ENCODE measurements at regions not wholly inside any gene's neighbourhood (a gene's known extent, or its start where the extent isn't known, plus 50 kb on each side); places are given as distances from the start of the nearest gene placed in this dataset.

GRCh38 chr6:155782320-155782731, 326.7 kb upstream of the NOX3 start:
- no peaks in the 10 kb centered on the region for H3K9me3 Mint-ChIP-seq (ENCODE audit: unreplicated experiment)
- no peak overlapping the region for H3K27ac Mint-ChIP-seq (ENCODE audit: unreplicated experiment)
- H3K4me3 Mint-ChIP-seq (ENCODE audit: unreplicated experiment), result no peak overlapping the region
- H3K4me1 Mint-ChIP-seq (ENCODE audit: low read depth, unreplicated experiment), result no peaks in the 10 kb centered on the region
- TF ChIP-seq, protein P1, sequence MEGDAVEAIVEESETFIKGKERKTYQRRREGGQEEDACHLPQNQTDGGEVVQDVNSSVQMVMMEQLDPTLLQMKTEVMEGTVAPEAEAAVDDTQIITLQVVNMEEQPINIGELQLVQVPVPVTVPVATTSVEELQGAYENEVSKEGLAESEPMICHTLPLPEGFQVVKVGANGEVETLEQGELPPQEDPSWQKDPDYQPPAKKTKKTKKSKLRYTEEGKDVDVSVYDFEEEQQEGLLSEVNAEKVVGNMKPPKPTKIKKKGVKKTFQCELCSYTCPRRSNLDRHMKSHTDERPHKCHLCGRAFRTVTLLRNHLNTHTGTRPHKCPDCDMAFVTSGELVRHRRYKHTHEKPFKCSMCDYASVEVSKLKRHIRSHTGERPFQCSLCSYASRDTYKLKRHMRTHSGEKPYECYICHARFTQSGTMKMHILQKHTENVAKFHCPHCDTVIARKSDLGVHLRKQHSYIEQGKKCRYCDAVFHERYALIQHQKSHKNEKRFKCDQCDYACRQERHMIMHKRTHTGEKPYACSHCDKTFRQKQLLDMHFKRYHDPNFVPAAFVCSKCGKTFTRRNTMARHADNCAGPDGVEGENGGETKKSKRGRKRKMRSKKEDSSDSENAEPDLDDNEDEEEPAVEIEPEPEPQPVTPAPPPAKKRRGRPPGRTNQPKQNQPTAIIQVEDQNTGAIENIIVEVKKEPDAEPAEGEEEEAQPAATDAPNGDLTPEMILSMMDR (IDR thresholded peaks at IDR 0.05; ENCODE audit: partially characterized antibody, unreplicated experiment), result no peak
- no peaks in the 10 kb centered on the region for H3K27me3 Mint-ChIP-seq (ENCODE audit: unreplicated experiment)
- DNase-seq, result no peak
- no peaks in the 10 kb centered on the region for H3K36me3 Mint-ChIP-seq (ENCODE audit: unreplicated experiment)

DNA sequence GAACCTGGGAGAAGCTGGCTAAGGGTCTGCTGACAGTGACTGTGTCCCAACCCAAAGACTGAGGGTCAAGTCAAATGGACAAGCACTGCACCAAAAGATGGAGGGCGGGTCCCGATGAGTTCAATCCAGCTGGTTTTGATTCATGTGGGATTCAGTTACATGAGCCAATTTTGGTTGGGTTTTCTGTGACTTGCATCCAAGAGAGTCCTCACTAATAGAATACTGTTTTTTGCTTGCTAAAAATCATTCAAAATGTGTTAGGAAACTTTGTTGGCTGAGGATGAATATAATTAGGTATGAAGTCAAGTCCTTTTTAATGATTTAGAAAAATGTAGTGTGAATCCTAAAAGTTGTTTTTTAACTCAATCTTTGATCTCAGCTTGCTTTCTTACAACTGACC, 323.8 kb upstream of the NOX3 start:
- H3K27me3 Mint-ChIP-seq (ENCODE audit: unreplicated experiment), result no peaks in the 10 kb centered on the region
- H3K4me1 Mint-ChIP-seq (ENCODE audit: low read depth, unreplicated experiment), result no peaks in the 10 kb centered on the region
- no peak overlapping the region for H3K27ac Mint-ChIP-seq (ENCODE audit: unreplicated experiment)
- H3K4me3 Mint-ChIP-seq (ENCODE audit: unreplicated experiment), result no peak overlapping the region
- TF ChIP-seq, protein P1 (IDR thresholded peaks at IDR 0.05; ENCODE audit: partially characterized antibody, unreplicated experiment), result no peak
- DNase-seq, result no peak
- no peaks in the 10 kb centered on the region for H3K36me3 Mint-ChIP-seq (ENCODE audit: unreplicated experiment)
- H3K9me3 Mint-ChIP-seq (ENCODE audit: unreplicated experiment), result no peaks in the 10 kb centered on the region

DNA sequence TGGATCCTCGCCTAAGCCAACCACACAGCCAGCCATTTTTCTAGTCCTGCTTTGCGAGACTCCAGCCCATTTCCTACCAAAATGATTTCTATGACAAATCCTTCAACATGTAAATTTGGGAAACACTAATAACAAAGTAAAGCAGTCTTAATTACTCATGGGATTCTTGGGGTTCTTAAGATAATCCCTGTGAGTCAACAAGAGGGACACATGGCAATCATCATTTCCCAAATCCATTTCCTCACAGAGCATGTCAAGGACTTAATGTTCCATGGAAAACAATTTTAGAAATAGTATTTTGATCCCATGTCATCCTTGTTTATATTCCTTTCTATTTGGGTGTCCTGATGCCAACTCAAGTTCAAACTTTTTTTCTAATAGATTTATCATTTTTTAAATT, 322.7 kb upstream of the NOX3 start:
- no peak overlapping the region for H3K27ac Mint-ChIP-seq (ENCODE audit: unreplicated experiment)
- no peaks in the 10 kb centered on the region for H3K27me3 Mint-ChIP-seq (ENCODE audit: unreplicated experiment)
- H3K36me3 Mint-ChIP-seq (ENCODE audit: unreplicated experiment), result no peaks in the 10 kb centered on the region
- DNase-seq, result no peak
- H3K4me1 Mint-ChIP-seq (ENCODE audit: low read depth, unreplicated experiment), result no peaks in the 10 kb centered on the region
- no peaks in the 10 kb centered on the region for H3K9me3 Mint-ChIP-seq (ENCODE audit: unreplicated experiment)
- TF ChIP-seq, protein P1 (IDR thresholded peaks at IDR 0.05; ENCODE audit: partially characterized antibody, unreplicated experiment), result no peak
- H3K4me3 Mint-ChIP-seq (ENCODE audit: unreplicated experiment), result no peak overlapping the region

GRCh38 chr6:155771822-155772221, 316.2 kb upstream of the NOX3 start:
- DNase-seq, result no peak
- no peaks in the 10 kb centered on the region for H3K9me3 Mint-ChIP-seq (ENCODE audit: unreplicated experiment)
- H3K36me3 Mint-ChIP-seq (ENCODE audit: unreplicated experiment), result no peaks in the 10 kb centered on the region
- no peaks in the 10 kb centered on the region for H3K27me3 Mint-ChIP-seq (ENCODE audit: unreplicated experiment)
- H3K4me3 Mint-ChIP-seq (ENCODE audit: unreplicated experiment), result no peak overlapping the region
- no peaks in the 10 kb centered on the region for H3K4me1 Mint-ChIP-seq (ENCODE audit: low read depth, unreplicated experiment)
- TF ChIP-seq, protein P1 (IDR thresholded peaks at IDR 0.05; ENCODE audit: partially characterized antibody, unreplicated experiment), result no peak
- H3K27ac Mint-ChIP-seq (ENCODE audit: unreplicated experiment), result no peak overlapping the region

- Mint-ChIP-seq H3K4me3 (ENCODE audit: unreplicated experiment) (no peak overlapping the region), H3K4me1 (ENCODE audit: low read depth, unreplicated experiment) (no peaks in the 10 kb centered on the region), H3K27me3 (ENCODE audit: unreplicated experiment) (no peaks in the 10 kb centered on the region), H3K36me3 (ENCODE audit: unreplicated experiment) (no peaks in the 10 kb centered on the region), H3K27ac (ENCODE audit: unreplicated experiment) (no peak overlapping the region), H3K9me3 (ENCODE audit: unreplicated experiment) (no peaks in the 10 kb centered on the region)
- DNase-seq, result no peak
- TF ChIP-seq, protein P1 (IDR thresholded peaks at IDR 0.05; ENCODE audit: partially characterized antibody, unreplicated experiment), result no peak
Observed at GRCh38 chr6:155770856-155771255, 315.2 kb upstream of the NOX3 start.
